ENCODE measurements at regions not wholly inside any gene's neighbourhood (a gene's known extent, or its start where the extent isn't known, plus 50 kb on each side); places are given as distances from the start of the nearest gene placed in this dataset.

DNA sequence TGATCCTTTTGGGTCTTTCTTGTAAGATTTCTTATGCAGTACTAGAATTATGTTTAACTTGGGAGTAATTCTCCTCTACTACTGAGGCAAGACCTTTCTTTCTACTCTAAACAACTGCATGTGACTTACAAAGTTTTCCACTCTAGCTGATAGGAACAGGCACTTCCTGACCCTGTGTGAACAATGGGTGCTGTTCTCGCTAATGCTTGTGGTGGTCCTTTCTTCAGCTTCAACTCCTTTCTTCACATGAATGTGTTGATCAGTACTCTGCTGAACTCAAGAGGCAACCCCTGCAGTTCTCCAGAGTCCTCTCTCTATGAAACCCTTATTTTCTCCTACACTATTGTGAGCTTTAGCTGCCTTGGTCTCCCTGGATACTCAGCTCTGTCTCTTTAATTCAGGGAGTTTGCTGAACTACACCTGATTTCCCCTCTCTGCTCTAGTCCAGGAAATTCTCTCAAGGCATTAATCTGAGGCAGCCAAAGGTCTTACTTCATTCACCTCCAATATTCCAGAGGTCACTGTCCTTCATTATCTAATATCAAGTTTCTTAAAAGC, 484.6 kb upstream of the PIK3R1 start:
- no peak overlapping the region for H3K4me3 ChIP-seq (ENCODE audit: control extremely low read depth in 1 of 5, extremely low read depth in 1 of 5, insufficient read depth in 1 of 5, low read depth in 2 of 5, low read length in 4 of 5)
- H4K20me1 ChIP-seq (ENCODE audit: control insufficient read depth, insufficient read depth, low read length, poor library complexity, severe bottlenecking): no peaks in the 10 kb centered on the region
- Mint-ChIP-seq H3K27me3 (peaks cover 12% of the 10 kb centered on the region), H3K4me1 (no peaks in the 10 kb centered on the region), H3K4me3 (no peak overlapping the region), H3K27ac (no peak overlapping the region), H3K9me3 (ENCODE audit: insufficient read depth) (no peaks in the 10 kb centered on the region)
- WGBS (ENCODE audit: insufficient coverage): 90% methylated on average over 1 of the region's 1 CpG
- DNase-seq (no peak), ATAC-seq (ENCODE audit: low read depth) (no peak)
- no peak overlapping the region for H3K9ac ChIP-seq (ENCODE audit: low read length)
- TF ChIP-seq EZH2 (IDR thresholded peaks at IDR 0.05; ENCODE audit: borderline replicate concordance, insufficient read depth, low read depth, low read length, poor library complexity, severe bottlenecking): no peak
- TF ChIP-seq, protein P1, sequence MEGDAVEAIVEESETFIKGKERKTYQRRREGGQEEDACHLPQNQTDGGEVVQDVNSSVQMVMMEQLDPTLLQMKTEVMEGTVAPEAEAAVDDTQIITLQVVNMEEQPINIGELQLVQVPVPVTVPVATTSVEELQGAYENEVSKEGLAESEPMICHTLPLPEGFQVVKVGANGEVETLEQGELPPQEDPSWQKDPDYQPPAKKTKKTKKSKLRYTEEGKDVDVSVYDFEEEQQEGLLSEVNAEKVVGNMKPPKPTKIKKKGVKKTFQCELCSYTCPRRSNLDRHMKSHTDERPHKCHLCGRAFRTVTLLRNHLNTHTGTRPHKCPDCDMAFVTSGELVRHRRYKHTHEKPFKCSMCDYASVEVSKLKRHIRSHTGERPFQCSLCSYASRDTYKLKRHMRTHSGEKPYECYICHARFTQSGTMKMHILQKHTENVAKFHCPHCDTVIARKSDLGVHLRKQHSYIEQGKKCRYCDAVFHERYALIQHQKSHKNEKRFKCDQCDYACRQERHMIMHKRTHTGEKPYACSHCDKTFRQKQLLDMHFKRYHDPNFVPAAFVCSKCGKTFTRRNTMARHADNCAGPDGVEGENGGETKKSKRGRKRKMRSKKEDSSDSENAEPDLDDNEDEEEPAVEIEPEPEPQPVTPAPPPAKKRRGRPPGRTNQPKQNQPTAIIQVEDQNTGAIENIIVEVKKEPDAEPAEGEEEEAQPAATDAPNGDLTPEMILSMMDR (IDR thresholded peaks at IDR 0.05): no peak
- no peaks in the 10 kb centered on the region for H3K36me3 ChIP-seq (replicated peaks in 1 of 2; ENCODE audit: control extremely low read depth in 1 of 2, control insufficient read depth in 1 of 2, extremely low read depth in 1 of 2, insufficient read depth in 2 of 2, low read length in 1 of 2)
- intact Hi-C loops (cut with micrococcal nuclease): no loop called here
- no peak overlapping the region for H3K27ac ChIP-seq (ENCODE audit: low read length in 2 of 2)
- no peak overlapping the region for H3K4me2 ChIP-seq (replicated peaks; ENCODE audit: low read depth, low read length, poor library complexity, severe bottlenecking)
- H3K79me2 ChIP-seq (ENCODE audit: control insufficient read depth, insufficient read depth, low read length): no peaks in the 10 kb centered on the region
- no peaks in the 10 kb centered on the region for H3K4me1 ChIP-seq (ENCODE audit: control insufficient read depth in 2 of 2, insufficient read depth in 2 of 2, low read length in 2 of 2)
- POLR2A ChIA-PET: no interaction called here
- CTCF ChIA-PET: interaction anchor here (0.6 kb wide), 1 partner anchor 68 kb away, joined by 3 read pairs; no protein-coding TSS in a partner anchor
- peaks cover 0 to 1% (median 0%) of the 10 kb centered on the region in 3 donors for H3K9me3 ChIP-seq (ENCODE audit: control extremely low read depth in 1 of 3, control insufficient read depth in 2 of 3, insufficient read depth in 1 of 3, low read length in 2 of 3)
- no peaks in the 10 kb centered on the region for H3K27me3 ChIP-seq (replicated peaks in 1 of 4; ENCODE audit: control extremely low read depth in 1 of 4, control insufficient read depth in 3 of 4, insufficient read depth in 4 of 4, low read length in 3 of 4)
- no peak overlapping the region for H2AFZ ChIP-seq (ENCODE audit: insufficient read depth, low read depth, low read length, poor library complexity, severe bottlenecking)

GRCh38 chr5:67728326-67728890, 487.1 kb upstream of the PIK3R1 start:
- CTCF ChIA-PET: no interaction called here
- no peak for DNase-seq
- no peak for TF ChIP-seq EZH2 (IDR thresholded peaks at IDR 0.05; ENCODE audit: borderline replicate concordance, insufficient read depth, low read depth, low read length, poor library complexity, severe bottlenecking)
- TF ChIP-seq, protein P1 (IDR thresholded peaks at IDR 0.05): no peak
- Histone ChIP-seq H3K4me1 (ENCODE audit: control insufficient read depth in 2 of 2, insufficient read depth in 2 of 2, low read length in 2 of 2) (no peaks in the 10 kb centered on the region), H3K4me2 (replicated peaks; ENCODE audit: low read depth, low read length, poor library complexity, severe bottlenecking) (no peak overlapping the region), H2AFZ (ENCODE audit: insufficient read depth, low read depth, low read length, poor library complexity, severe bottlenecking) (no peak overlapping the region), H3K9me3 (ENCODE audit: control extremely low read depth in 1 of 3, control insufficient read depth in 2 of 3, insufficient read depth in 1 of 3, low read length in 2 of 3) (no peaks in the 10 kb centered on the region), H3K79me2 (ENCODE audit: control insufficient read depth, insufficient read depth, low read length) (no peaks in the 10 kb centered on the region), H3K27ac (ENCODE audit: low read length in 2 of 2) (no peak overlapping the region), H4K20me1 (ENCODE audit: control insufficient read depth, insufficient read depth, low read length, poor library complexity, severe bottlenecking) (no peaks in the 10 kb centered on the region), H3K9ac (ENCODE audit: low read length) (no peak overlapping the region), H3K36me3 (replicated peaks in 1 of 2; ENCODE audit: control extremely low read depth in 1 of 2, control insufficient read depth in 1 of 2, extremely low read depth in 1 of 2, insufficient read depth in 2 of 2, low read length in 1 of 2) (no peaks in the 10 kb centered on the region), H3K27me3 (replicated peaks in 1 of 4; ENCODE audit: control extremely low read depth in 1 of 4, control insufficient read depth in 3 of 4, insufficient read depth in 4 of 4, low read length in 3 of 4) (no peaks in the 10 kb centered on the region), H3K4me3 (ENCODE audit: control extremely low read depth in 1 of 5, extremely low read depth in 1 of 5, insufficient read depth in 1 of 5, low read depth in 2 of 5, low read length in 4 of 5) (no peak overlapping the region)
- Mint-ChIP-seq H3K27me3 (peaks cover 5% of the 10 kb centered on the region), H3K27ac (no peak overlapping the region), H3K9me3 (ENCODE audit: insufficient read depth) (no peaks in the 10 kb centered on the region), H3K4me1 (no peaks in the 10 kb centered on the region), H3K4me3 (no peak overlapping the region)
- intact Hi-C loops (cut with micrococcal nuclease): no loop called here
- ATAC-seq (ENCODE audit: low read depth): no peak
- WGBS (ENCODE audit: insufficient coverage): no CpG with 5 or more reads among the region's 3 CpGs
- POLR2A ChIA-PET: no interaction called here

All from B cell (primary cell).